NCI-H2081 (cell line): ENCODE measurements at regions not wholly inside any gene's neighbourhood (a gene's known extent, or its start where the extent isn't known, plus 50 kb on each side); places are given as distances from the start of the nearest gene placed in this dataset.

Source experiments
- DNase-seq, 2 experiments: peaks; one replicate each; lab custom pipeline; 2025; lab: John Stamatoyannopoulos, UW

DNA sequence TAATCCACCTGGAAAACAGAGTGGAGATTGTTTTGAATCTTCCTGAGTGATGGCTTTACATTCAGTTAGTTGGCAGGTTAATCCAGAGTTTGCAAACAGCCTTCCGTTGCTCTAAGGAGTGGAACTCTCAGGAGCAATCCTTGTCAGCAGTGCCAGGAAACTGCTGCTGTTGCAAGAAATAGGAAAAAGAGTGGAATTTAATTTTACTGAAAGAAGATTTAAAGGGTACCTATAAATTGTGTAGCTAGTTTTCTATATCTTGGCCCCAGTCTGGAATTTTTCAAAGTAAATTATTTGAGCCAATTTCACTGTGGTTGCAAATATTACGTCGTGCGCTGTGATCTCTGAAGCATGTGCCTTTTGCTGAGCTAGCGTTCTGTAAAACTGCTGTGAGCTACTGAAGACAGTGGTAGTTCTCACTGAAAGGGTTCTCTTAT lies 55.5 kb upstream of the SLC5A12 start:
- no peak for DNase-seq

DNA sequence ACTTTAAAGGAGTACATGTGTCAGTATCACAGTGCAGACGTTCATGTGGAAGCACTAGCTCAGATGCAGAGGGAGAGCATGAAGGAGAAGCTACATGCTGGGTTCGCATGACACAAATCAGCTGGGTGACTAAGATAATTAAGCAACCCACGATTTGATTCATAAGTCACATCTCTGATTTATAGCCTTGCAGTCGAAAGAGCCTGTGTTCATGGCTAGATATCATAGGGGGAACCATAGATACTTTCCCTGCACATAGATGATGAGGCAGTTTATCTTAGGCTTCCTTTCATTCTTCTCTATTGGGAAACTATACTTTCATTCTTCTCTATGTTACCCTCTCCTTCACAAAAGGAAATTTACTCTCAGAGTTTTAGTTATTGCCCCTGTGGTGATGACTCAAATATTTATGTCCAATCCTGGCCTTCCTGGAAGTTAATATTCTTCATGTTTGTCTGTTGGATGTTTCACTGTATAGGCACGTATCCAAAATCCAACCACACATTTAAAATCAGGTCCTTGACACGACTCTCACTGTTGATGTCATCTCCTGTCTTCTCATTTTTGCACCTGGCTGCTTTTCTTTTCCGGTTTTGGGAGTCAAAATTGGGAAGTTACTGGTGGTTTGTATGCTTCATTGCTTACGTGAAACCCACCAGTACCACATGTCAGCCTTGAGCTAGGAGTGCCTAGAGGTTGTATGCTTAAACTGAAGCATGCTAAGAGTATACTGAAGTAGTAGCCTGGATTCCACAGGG lies 56.3 kb upstream of the SLC5A12 start:
- DNase-seq = no peak

DNA sequence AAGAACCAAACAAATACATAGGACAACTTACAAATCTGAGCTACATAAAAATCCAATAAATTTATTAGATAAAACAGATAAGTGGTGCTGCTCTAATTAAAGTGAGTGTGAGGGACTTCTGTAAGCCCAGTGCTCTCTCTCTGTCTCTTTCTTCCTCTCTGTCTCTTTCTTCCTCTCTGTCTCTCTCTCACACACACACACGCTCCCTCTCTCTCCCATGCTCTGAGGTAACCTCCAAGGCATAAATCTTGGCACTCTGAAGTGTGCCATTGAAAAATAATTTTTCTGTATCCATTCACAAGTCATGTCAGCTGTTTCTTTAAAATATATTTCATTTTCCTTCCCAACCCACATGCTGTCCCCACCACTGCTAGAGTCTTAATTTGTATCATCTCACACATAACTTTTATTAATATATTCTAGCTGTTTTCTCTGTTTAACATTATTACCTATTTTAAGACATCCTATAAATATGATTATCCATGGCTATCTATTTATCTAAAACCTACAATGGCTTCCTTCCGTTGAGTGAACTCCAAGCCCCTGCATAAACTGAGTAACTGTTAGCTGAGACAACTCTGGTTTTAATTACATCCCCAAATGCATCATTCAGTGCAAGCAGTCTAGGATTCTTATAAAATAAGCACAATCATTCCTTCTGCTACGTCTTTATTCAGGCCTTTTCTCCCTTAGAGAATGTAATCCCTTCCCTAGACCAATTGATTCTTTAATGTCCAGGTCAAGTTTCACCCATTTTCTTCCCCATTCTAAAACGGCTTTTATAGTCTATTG lies 57.4 kb upstream of the SLC5A12 start:
- DNase-seq = no peak

DNA sequence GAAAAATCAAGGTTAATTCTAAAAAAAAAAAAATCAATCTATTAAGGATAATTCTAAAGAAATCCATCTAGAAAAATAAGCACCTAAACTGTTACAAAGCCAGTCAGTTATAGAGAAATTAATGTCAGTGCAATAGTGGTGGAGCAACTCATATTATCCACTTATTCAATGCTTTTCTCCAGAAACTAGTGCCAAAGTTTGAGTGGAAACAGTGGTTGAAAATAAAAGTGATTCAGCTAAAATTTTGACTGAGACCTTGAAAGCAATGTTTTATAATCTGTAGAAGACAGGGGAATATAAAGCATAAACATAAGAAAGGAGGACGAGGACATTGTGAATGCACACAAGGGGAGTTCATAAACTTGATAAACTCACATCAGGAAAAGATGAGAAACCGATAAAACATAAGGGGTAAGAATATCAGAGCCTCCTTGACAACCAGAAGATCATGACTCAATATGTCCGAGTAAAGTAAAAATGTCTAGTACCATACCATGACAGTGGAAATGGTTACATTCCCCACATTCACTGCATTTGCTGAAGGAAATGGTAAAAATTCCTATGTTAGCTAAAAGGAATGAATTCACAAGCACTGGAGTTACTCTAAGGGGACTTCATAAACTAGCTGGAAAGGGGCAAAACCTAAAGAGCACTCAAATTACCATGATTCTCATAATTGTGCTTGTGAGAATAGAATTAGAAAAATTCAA lies 58.7 kb upstream of the SLC5A12 start:
- no peak for DNase-seq

DNA sequence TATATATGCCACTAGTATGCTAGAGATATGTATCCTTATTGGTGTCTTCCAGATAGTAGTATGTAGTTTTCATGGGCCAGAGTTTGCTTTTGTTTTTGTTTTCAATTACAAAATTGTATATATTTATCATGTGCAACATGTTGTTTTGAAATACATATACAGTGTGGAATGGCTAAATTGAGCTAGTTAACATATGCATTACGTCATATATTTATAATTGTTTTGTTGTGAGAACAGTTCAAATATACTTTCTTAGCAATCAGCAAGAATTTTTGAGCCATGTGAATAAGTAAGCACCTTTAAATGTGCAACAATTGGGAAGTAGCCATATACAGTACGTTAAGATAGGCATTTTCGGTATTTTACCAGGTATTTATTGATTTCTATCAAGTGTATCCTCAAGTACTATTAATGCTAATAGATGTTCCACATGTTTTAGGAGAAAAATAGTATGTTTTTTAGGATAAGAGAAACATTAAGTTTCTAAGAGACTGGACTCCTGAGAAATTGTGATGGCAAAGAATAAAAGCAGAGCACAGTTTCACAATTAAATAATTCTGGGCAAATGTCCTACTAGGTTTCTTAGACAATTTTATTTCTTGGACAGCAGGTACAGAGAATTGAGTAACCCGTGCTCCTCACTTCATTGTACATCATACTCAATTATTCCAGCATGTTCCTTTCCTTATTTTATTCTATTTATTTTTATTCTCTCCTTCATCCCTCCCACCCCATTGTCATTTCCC lies 60.5 kb upstream of the SLC5A12 start:
- DNase-seq = no peak

DNA sequence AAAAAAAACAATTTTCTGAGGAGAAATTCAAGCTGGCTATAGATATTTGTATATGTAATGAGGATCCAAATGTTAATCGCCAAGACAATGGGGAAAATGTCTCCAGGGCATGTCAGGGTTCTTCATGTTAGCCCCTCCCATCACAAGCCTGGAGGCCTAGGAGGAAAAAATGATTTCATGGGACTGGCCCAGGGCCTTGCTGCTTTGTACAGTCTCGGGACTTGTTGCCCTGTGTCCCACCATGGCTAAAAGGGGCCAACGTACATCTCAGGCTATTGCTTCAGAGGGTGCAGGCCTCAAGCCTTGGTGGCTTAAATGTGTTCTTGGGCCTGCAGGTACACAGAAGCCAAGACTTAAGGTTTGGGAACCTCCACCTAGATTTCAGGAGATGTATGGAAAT lies 62.1 kb upstream of the SLC5A12 start:
- DNase-seq = no peak

DNA sequence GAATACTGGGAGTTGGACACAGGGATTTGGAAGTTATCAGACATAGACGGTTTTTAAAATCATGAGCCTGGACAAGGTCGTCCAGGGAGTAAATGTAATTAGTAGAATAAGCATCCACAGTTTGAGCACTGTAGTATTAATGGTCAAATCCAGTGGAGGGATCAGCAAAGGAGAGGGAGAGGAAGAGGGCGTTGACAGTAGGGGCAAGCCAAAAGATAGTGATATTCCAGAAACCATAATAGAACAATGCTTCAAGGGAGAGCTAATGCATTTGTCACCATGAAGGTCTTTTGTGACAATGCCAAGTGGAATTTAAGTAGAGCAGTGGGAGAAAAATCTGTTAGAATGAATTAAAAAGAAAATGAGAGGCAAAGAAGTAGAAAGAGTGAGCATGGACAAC lies 68.9 kb upstream of the SLC5A12 start:
- DNase-seq = no peak

DNA sequence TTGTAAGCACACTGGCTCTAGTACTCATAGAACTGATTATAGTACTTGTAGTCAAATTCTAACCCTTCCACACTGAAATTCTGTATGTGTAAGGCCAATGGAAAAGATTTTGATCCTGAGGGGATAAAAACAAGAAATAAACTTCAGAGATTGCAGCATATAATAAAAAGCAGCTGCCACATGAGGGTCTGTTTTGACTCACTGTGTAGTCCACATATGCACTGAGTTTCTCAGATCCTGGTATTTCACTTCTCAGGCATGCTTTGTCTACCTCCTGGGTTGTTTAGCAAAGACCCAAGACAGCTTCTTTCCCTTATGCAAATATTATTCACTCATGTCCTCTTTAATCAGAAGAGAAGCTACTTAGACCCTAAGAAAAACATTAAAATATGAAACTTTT lies 71.1 kb upstream of the SLC5A12 start:
- no peak for DNase-seq

DNA sequence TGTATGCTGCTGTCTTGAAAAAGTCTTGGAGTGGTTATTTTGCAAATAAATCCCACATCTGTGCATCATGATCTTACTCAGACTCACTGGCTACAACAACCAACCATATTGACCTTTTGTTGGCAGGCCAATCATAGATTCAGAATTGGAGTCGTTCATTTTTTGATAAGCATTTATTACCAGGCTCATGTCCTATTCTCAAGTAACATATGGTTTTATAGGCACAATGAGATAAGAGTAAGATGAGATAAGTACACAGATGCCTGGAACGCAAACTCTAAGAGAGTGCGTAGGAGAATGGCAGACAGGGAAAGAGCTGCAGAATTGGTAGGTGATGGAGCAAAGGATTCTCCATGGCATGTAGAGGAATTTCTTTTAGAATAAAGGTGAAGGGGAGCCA lies 71.6 kb upstream of the SLC5A12 start:
- DNase-seq = no peak

DNA sequence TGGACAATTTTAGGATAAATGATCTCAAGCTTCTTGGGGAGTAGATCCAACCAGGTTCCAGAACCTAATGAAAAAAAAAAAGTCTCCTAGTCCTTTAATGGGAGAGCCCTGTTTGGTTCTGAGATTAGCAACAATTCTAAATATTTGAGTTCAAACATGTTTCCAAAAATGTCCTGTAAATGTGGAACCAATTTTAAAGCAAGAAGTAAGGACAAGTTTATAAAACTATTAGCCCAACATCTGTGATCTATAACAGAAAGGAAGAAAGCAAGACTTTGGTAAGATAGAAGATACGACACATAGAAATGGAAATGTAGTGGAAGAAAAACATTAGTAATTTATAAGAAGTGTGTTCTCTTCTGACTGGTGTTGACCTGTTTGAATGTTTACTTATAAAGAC lies 79.7 kb upstream of the SLC5A12 start:
- no peak for DNase-seq

DNA sequence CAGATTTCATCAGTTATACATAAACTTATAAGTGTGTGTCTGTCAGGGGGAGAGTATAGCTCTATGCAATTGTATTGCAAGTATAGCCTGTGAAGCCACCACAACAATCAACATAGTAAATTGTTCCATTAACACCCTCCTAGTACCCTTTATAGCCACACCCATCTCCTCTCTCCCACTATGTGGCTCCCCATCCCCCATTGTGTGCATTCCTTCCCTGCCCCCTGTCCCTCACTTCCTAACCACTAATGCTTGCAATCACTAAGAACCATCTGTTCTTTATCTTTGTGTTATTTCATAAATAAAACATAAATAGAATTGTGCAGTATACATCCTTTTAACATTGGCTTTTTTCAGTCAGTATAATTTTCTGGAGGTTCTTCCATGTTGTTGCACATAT lies 83.1 kb upstream of the SLC5A12 start:
- DNase-seq = no peak

DNA sequence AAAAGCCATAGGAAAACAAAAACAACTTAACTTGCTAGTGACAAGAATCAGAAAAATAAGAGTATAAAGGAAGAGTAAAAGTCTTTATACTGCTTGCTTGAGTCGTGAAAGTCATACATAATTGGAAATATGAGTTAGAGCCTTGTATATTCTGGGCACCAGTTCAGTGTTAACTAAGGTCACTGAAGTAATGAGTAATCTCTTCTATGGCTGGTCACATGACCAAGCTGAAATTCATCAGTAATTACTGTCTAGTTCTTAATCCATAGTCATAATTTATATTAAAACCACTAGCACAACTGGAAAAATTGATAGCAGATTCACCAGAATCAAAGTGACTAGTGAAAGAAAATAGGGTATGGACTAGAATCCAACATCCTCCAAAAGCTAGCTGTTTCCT lies 84.4 kb upstream of the SLC5A12 start:
- DNase-seq = no peak

DNA sequence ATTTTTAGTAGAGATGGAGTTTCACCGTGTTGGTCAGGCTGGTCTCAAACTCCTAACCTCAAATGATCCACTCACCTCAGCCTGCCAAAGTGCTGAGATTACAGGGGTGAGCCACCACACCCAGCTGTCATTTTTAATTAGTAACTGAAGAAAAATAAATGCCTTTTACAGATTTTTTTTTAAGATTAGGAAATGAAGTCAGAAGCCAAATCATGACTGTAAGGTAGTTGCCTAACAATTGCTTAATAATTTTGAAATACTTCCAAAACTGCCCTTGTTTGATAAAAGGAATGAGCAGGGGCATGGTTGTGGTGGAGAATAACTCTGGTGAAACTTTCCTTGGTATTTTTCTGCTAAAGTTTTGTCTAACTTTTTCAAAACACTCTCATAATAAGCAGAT lies 98.9 kb upstream of the SLC5A12 start:
- DNase-seq = no peak

DNA sequence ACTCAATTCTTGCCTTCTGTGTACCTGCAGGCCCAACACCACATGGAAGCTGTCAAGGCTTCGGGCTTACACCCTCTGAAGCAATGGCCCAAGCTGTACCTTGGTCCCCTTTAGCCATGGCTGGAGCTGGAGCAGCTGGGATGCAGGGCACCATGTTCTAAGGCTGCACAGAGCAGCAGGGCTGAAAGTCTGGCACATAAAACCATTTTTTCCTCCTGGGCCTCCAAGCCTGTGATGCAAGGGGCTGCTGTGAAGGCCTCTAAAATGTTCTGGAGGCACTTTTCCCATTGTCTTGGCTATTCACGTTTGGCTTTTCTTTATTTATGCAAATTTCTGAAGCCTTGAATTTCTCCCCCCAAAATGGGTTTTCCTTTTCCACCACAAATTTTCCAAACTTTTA lies 102.1 kb upstream of the SLC5A12 start:
- no peak for DNase-seq

DNA sequence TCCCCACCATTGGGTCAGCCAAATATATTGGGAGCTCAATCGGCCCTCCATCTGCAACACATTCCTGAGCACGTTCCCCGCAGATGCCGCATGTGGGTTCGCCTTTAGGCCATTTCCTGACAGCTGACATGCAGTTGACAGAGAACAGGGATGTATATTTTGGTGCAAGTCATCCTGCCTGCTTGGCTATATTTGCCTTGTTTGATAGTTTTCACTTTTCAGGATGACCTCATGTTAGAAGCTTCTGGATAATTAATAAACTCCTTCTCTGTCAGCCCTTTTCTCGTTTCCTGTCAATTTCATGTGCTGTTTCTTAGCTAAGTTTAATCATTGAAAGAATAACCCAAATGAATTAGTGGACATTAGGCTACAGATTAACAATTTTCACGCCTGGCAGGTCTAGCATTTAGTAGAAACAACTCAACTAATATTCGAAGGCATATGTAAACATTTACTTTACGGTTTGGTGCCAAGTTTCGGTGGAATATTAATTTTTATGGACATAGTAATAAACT lies 105.8 kb upstream of the SLC5A12 start:
- no peak for DNase-seq

DNA sequence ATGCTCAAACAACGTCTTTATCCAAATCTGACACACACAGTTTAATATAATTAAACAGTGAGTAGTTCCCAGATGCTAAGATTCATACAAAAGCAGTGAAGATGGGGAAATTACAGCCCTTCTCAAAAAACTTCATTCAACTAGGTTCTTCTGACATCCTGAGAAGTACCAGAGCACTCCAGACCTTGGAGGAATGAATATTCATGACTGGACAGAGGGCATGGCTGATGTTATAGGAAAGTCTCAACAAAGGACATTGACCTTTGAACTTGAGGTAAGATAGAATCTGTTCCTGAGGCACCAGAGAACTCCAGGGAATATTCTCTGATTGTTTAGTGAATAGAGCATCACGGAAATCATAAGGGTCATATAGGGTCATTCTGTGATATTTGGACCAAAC lies 106.4 kb upstream of the SLC5A12 start:
- no peak for DNase-seq

DNA sequence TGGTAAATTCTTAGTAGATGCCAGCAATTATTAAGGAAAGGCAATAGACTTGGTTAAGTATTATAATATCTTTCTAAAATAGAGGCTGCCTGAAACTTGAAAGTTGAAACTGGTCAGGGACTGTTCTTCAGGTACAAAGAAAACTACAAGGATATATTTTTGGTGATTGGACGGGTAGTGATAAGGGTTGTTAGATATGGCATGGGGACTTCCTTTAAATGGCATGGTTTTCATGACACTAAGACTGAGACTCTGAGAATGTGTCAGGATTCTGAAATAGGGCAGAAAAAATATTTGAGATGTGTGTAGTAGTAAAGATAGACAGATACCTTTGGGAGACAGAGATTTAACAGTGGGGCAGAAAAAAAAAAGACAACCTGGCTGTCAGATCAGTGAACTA lies 108.4 kb upstream of the SLC5A12 start:
- no peak for DNase-seq

DNA sequence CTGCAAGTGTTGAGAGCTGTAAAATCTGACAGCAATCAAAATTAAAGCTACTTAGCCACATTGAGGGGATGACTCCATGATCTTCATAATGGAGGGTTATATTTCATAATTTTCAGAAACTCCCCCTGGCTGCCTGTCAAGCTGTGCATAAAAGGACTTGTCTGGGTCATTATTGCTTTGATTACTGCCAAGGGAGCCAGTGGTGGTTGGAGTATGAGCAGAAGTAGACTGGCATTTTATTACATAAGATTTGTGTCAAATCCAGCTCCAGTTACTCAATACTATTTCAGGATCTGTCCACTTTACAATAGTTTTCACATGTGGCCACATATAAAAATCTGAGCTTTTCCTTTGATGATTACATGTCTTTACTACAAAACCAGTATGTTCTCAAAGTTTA lies 108.9 kb upstream of the SLC5A12 start:
- no peak for DNase-seq

DNA sequence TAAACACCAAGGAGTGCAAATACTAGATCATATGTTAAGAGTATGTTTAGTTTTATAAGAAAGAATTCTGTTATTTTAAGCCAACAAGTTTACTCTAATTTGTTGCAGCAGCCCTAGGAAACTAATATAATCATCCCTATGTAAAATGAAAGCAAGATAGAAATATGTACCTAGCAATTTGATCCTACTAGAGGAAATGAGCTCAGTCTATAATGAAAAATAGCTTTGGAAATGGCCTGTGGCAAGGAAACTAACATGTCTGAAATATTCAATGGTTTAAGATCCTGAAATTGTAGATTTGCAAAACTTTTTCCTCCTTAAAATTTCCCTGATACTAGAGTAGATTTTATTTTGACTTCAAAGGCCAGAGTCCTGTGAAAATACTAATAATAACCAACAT lies 112.7 kb upstream of the SLC5A12 start:
- DNase-seq = no peak

DNA sequence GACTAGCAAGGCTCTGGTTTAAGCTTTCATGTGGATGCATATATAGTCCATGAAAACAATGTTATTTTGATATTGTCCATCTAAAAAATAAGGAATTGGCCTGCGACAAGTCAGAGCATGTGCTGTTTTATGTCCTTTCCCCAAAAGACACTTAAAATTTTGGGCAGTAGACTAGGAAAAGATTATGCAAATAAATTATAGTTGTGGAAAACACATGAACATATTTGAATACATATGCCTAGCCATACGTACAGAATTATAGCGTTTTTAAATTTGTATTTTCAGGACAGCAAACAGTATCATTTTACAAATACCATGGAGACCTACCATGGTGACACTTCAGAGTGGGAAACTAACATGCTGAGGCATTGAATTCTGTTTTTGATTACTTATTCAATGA lies 113.8 kb upstream of the SLC5A12 start:
- no peak for DNase-seq

DNA sequence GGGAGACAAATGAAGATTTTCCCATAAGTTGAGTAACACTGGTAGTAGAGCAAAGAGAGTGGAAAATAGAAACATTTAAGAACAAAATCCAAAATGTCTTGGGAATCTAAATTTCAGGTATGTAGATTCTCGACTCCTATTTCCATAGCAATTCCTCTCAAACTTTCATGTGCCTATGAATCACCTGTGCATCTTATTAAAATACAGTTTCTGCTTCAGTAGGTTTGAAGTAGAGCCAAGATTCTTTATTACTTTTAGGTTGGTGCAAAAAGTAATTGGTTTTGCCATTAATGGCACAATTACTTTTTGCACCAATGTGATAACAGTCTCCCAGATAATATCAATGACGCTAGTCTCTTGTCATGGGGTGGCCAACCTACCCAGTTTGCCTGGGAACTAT lies 115.3 kb upstream of the SLC5A12 start:
- no peak for DNase-seq
